ENCODE measurements at regions not wholly inside any gene's neighbourhood (a gene's known extent, or its start where the extent isn't known, plus 50 kb on each side); places are given as distances from the start of the nearest gene placed in this dataset.

GRCh38 chr11:44451706-44452105, 113.8 kb upstream of the CD82 start:
- no peak overlapping the region for H3K4me2 ChIP-seq (ENCODE audit: insufficient read depth, insufficient read length, low read length)
- H3K79me1 ChIP-seq (ENCODE audit: insufficient read depth, low read depth, low read length, poor library complexity, severe bottlenecking) = no peaks in the 10 kb centered on the region
- no peak overlapping the region for H2AFZ ChIP-seq (ENCODE audit: low read length)
- H2BK120ac ChIP-seq (ENCODE audit: low read depth, low read length, poor library complexity, severe bottlenecking) = no peak overlapping the region
- no peak overlapping the region for H3K18ac ChIP-seq (ENCODE audit: insufficient read length, low read depth, low read length)
- no peaks in the 10 kb centered on the region for H3K27me3 ChIP-seq (ENCODE audit: insufficient read depth, low read length)
- H3T11ph ChIP-seq (ENCODE audit: low read length) = no peak overlapping the region
- H3K9me3 ChIP-seq (ENCODE audit: control insufficient read depth, low read depth, low read length) = no peaks in the 10 kb centered on the region
- H2BK12ac ChIP-seq (ENCODE audit: insufficient read length, low read depth, low read length) = no peak overlapping the region
- H3K27me3 Mint-ChIP-seq (ENCODE audit: low read depth) = peaks cover 2% of the 10 kb centered on the region
- H3K9ac ChIP-seq (ENCODE audit: extremely low read depth, insufficient read length, low read length) = no peak overlapping the region
- no peak overlapping the region for H4K8ac ChIP-seq (replicated peaks; ENCODE audit: insufficient read length, low read depth, low read length)
- H3K79me2 ChIP-seq (ENCODE audit: insufficient read depth, low read length) = no peaks in the 10 kb centered on the region
- WGBS (ENCODE audit: extremely low coverage, insufficient read length, low lambda C conversion rate) = no CpG with 5 or more reads among the region's 3 CpGs
- no peak overlapping the region for H4K5ac ChIP-seq (ENCODE audit: insufficient read length, low read depth, low read length)
- no peak overlapping the region for H2BK15ac ChIP-seq (ENCODE audit: low read depth, low read length)
- H2AK5ac ChIP-seq (ENCODE audit: insufficient read length, low read length) = no peak overlapping the region
- H3K36me3 Mint-ChIP-seq (ENCODE audit: insufficient read depth in 1 of 3, low read depth in 3 of 3) = no peaks in the 10 kb centered on the region
- H3K4me1 ChIP-seq (ENCODE audit: insufficient read depth, low read length) = no peaks in the 10 kb centered on the region
- no peak overlapping the region for H3K4ac ChIP-seq (ENCODE audit: low read depth, low read length)
- no peaks in the 10 kb centered on the region for H4K20me1 ChIP-seq (ENCODE audit: control insufficient read depth, insufficient read depth, insufficient read length)
- H2BK5ac ChIP-seq (ENCODE audit: insufficient read length, low read length) = no peak overlapping the region
- no peak overlapping the region for H4K91ac ChIP-seq (ENCODE audit: insufficient read length, low read depth, low read length)
- H3K14ac ChIP-seq (ENCODE audit: insufficient read depth, low read length) = no peak overlapping the region
- H3K56ac ChIP-seq (ENCODE audit: insufficient read length, low read depth, low read length) = no peak overlapping the region
- no peak for DNase-seq
- H3K27ac Mint-ChIP-seq = no peak overlapping the region; a peak in 1 of 7 replicates
- H3K23me2 ChIP-seq (ENCODE audit: insufficient read length, low read depth, low read length, poor library complexity, severe bottlenecking) = no peaks in the 10 kb centered on the region
- TF ChIP-seq, protein P1, sequence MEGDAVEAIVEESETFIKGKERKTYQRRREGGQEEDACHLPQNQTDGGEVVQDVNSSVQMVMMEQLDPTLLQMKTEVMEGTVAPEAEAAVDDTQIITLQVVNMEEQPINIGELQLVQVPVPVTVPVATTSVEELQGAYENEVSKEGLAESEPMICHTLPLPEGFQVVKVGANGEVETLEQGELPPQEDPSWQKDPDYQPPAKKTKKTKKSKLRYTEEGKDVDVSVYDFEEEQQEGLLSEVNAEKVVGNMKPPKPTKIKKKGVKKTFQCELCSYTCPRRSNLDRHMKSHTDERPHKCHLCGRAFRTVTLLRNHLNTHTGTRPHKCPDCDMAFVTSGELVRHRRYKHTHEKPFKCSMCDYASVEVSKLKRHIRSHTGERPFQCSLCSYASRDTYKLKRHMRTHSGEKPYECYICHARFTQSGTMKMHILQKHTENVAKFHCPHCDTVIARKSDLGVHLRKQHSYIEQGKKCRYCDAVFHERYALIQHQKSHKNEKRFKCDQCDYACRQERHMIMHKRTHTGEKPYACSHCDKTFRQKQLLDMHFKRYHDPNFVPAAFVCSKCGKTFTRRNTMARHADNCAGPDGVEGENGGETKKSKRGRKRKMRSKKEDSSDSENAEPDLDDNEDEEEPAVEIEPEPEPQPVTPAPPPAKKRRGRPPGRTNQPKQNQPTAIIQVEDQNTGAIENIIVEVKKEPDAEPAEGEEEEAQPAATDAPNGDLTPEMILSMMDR (conservative IDR thresholded peaks at IDR 0.05) = no peak
- no peak overlapping the region for H2BK20ac ChIP-seq (ENCODE audit: low read depth, low read length, poor library complexity, severe bottlenecking)
- no peaks in the 10 kb centered on the region for H3K9me3 Mint-ChIP-seq
- no peak overlapping the region for H3K4me3 Mint-ChIP-seq
- peaks cover under 1 to 2% of the 10 kb centered on the region in 2 experiments; a peak in 3 of 4 replicates for H3K4me1 Mint-ChIP-seq
- no peak overlapping the region for H3K27ac ChIP-seq (ENCODE audit: insufficient read length, low read depth, low read length)
- H3K23ac ChIP-seq (ENCODE audit: insufficient read length, low read depth, low read length) = no peak overlapping the region
